HEK293 (cell line): ENCODE measurements at regions not wholly inside any gene's neighbourhood (a gene's known extent, or its start where the extent isn't known, plus 50 kb on each side); places are given as distances from the start of the nearest gene placed in this dataset.

Experiments
- CTCF ChIA-PET: fragments of 350-600 bp; formaldehyde crosslinking; extraction: SDS; loops from one replicate; lab custom pipeline; 2021; ENCODE audit warnings: antibody characterized with exemption; lab: Yijun Ruan, JAX
- POLR2A ChIA-PET: fragments of 300-600 bp; formaldehyde crosslinking; extraction: SDS; loops from one replicate; lab custom pipeline; 2020; ENCODE audit warnings: antibody characterized with exemption, inconsistent platforms; lab: Yijun Ruan, JAX
- H3K27ac ChIP-seq: fragments of 200-500 bp; sonication (Bioruptor generic); 2 replicates; pipeline ENCODE4 v1.5.1; 2014; ENCODE audit warnings: low read depth, low read length, control low read depth, inconsistent platforms; ENCODE audit errors: extremely low read depth
- H3K36me3 ChIP-seq, 2 experiments: fragments of 200-500 bp in 1 of 2; sonication (Bioruptor generic) in 1 of 2; 1 replicate in 1 of 2; 2 replicates in 1 of 2; pipeline ENCODE4 v1.5.1; 2014 to 2017; ENCODE audit warnings: inconsistent platforms in 2 of 2, low read length in 2 of 2; ENCODE audit not compliant: control insufficient read depth in 2 of 2, insufficient read depth in 1 of 2
- H3K4me1 ChIP-seq: fragments of 200-500 bp; sonication (Bioruptor generic); 2 replicates; pipeline ENCODE4 v1.5.1; 2014; ENCODE audit warnings: mild to moderate bottlenecking, low read length, inconsistent platforms; ENCODE audit not compliant: control insufficient read depth, insufficient read depth
- H3K4me3 ChIP-seq: 2 replicates; pipeline ENCODE4 v1.5.1; 2011; ENCODE audit warnings: low read depth, mild to moderate bottlenecking, control low read depth, low read length, moderate library complexity
- H3K9me3 ChIP-seq: fragments of 200-500 bp; sonication (Bioruptor generic); 2 replicates; pipeline ENCODE4 v1.5.1; 2014; ENCODE audit warnings: low read depth, low read length, inconsistent platforms; ENCODE audit not compliant: control insufficient read depth, insufficient read depth
- MYNN ChIP-seq: fragments of 450-650 bp; formaldehyde crosslinking; IDR thresholded peaks from 2 replicates; pipeline ENCODE4 v1.5.1; 2016; ENCODE audit warnings: missing biosample characterization, missing genetic modification characterization, borderline replicate concordance
- ZBTB21 ChIP-seq: fragments of 450-650 bp; formaldehyde crosslinking; IDR thresholded peaks from 2 replicates; pipeline ENCODE4 v1.5.1; 2017; ENCODE audit warnings: missing biosample characterization, missing genetic modification characterization
- ZFHX2 ChIP-seq: fragments of 450-650 bp; formaldehyde crosslinking; conservative IDR thresholded peaks from 2 replicates; pipeline ENCODE4 v1.5.1; 2016; ENCODE audit warnings: missing biosample characterization, missing genetic modification characterization
- ZNF2 ChIP-seq: fragments of 450-650 bp; formaldehyde crosslinking; IDR thresholded peaks from 2 replicates; pipeline ENCODE4 v1.5.1; 2016; ENCODE audit warnings: missing biosample characterization, missing genetic modification characterization
- ZNF302 ChIP-seq: fragments of 450-650 bp; formaldehyde crosslinking; IDR thresholded peaks from 2 replicates; pipeline ENCODE4 v1.5.1; 2016; ENCODE audit warnings: missing biosample characterization, missing genetic modification characterization, low read depth
- ZNF404 ChIP-seq: fragments of 450-650 bp; formaldehyde crosslinking; IDR thresholded peaks from 2 replicates; pipeline ENCODE4 v1.5.1; 2017; ENCODE audit warnings: missing biosample characterization, missing genetic modification characterization
- ZNF426 ChIP-seq: fragments of 450-650 bp; formaldehyde crosslinking; IDR thresholded peaks from 2 replicates; pipeline ENCODE4 v1.5.1; 2017; ENCODE audit warnings: missing biosample characterization, missing genetic modification characterization, mild to moderate bottlenecking, inconsistent platforms, moderate library complexity
- ZNF510 ChIP-seq: fragments of 450-650 bp; formaldehyde crosslinking; IDR thresholded peaks from 2 replicates; pipeline ENCODE4 v1.5.1; 2018; ENCODE audit warnings: mild to moderate bottlenecking, missing genetic modification characterization, missing biosample characterization; ENCODE audit not compliant: insufficient replicate concordance
- ZNF518A ChIP-seq: fragments of 450-650 bp; formaldehyde crosslinking; conservative IDR thresholded peaks from 2 replicates; pipeline ENCODE4 v1.5.1; 2016; ENCODE audit warnings: low read depth, missing biosample characterization, missing genetic modification characterization
- ZNF654 ChIP-seq: fragments of 450-650 bp; formaldehyde crosslinking; IDR thresholded peaks from 2 replicates; pipeline ENCODE4 v1.5.1; 2016; ENCODE audit warnings: low read depth, missing biosample characterization, missing genetic modification characterization
- ZNF76 ChIP-seq: fragments of 450-650 bp; formaldehyde crosslinking; IDR thresholded peaks from 2 replicates; pipeline ENCODE4; 2016; ENCODE audit warnings: low read depth, missing biosample characterization, missing genetic modification characterization, borderline replicate concordance
- ZNF776 ChIP-seq: fragments of 450-650 bp; formaldehyde crosslinking; IDR thresholded peaks from 2 replicates; pipeline ENCODE4 v1.5.0; 2017; ENCODE audit warnings: missing biosample characterization, missing genetic modification characterization, borderline replicate concordance
- ZSCAN18 ChIP-seq: fragments of 450-650 bp; formaldehyde crosslinking; IDR thresholded peaks from 2 replicates; pipeline ENCODE4 v1.5.1; 2016; ENCODE audit warnings: missing biosample characterization, missing genetic modification characterization
- ZSCAN23 ChIP-seq: fragments of 450-650 bp; formaldehyde crosslinking; IDR thresholded peaks from 2 replicates; pipeline ENCODE4 v1.5.1; 2016; ENCODE audit warnings: missing biosample characterization, missing genetic modification characterization

- no peak for TF ChIP-seq ZNF518A
- no peak for TF ChIP-seq ZNF510 (tag by site-specific recombination)
- TF ChIP-seq ZNF2 (tag by site-specific recombination): no peak
Observed at GRCh38 chr9:84592918-84593317, 76.6 kb upstream of the NTRK2 start (continued).

- H3K27ac ChIP-seq: no peak overlapping the region
- H3K9me3 ChIP-seq: no peaks in the 10 kb centered on the region
- ChIA-PET CTCF (no interaction called here), POLR2A (no interaction called here)
- no peaks in the 10 kb centered on the region for H3K4me1 ChIP-seq
- TF ChIP-seq ZNF404 (tag by site-specific recombination) (no peak), ZNF776 (tag by site-specific recombination) (no peak)
- H3K4me3 ChIP-seq: no peak overlapping the region
- no peaks in the 10 kb centered on the region for H3K36me3 ChIP-seq
Observed at GRCh38 chr9:84593352-84593751, 76.2 kb upstream of the NTRK2 start.

- Histone ChIP-seq H3K9me3 (no peaks in the 10 kb centered on the region), H3K4me1 (no peaks in the 10 kb centered on the region), H3K27ac (no peak overlapping the region), H3K36me3 (no peaks in the 10 kb centered on the region), H3K4me3 (no peak overlapping the region)
- TF ChIP-seq ZBTB21 (tag by site-specific recombination) (no peak), MYNN (tag by site-specific recombination) (no peak), ZSCAN18 (no peak)
- ChIA-PET CTCF (no interaction called here), POLR2A (no interaction called here)
Observed at GRCh38 chr9:84597131-84597530, 72.4 kb upstream of the NTRK2 start.

- CTCF ChIA-PET: interaction anchor here (0.6 kb wide), 1 partner anchor 69 kb away, joined by 3 read pairs; no protein-coding TSS in a partner anchor
- POLR2A ChIA-PET: no interaction called here
Observed at GRCh38 chr9:84598921-84599636, 70.5 kb upstream of the NTRK2 start.

More at GRCh38 chr9:84598921-84599636, 70.5 kb upstream of the NTRK2 start:
- Histone ChIP-seq H3K9me3 (no peaks in the 10 kb centered on the region), H3K4me3 (no peak overlapping the region), H3K27ac (no peak overlapping the region), H3K4me1 (no peaks in the 10 kb centered on the region), H3K36me3 (no peaks in the 10 kb centered on the region)
- TF ChIP-seq ZNF76 (tag by site-specific recombination) (no peak), ZNF426 (tag by site-specific recombination) (no peak), ZNF302 (no peak), ZFHX2 (tag by site-specific recombination) (no peak), ZSCAN23 (no peak), ZNF654 (tag by site-specific recombination) (no peak)
